ENCODE measurements at regions not wholly inside any gene's neighbourhood (a gene's known extent, or its start where the extent isn't known, plus 50 kb on each side); places are given as distances from the start of the nearest gene placed in this dataset.

DNA sequence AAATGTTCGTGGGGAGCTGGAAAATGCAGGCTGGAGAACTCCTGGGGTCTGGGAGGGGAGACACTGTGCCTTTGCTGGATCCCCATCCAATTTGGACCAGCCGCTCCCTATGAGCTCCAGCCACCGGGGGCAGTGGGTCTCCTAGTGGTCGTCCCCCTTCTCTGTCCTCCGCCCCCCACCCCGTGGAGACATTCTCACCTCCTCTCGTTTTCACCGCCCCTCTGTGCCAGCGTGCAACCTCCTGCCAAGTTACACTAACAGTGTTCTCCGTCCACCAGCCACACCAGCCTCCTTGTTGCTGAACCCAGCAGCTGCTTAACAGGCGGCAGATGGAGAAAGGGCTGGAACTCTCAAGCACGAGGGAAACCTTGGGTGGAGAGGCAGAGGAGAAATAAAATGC lies 67.4 kb upstream of the SOX9 start:
- H3K27ac ChIP-seq, result no peak overlapping the region
- no peak for TF ChIP-seq POLR2A (IDR thresholded peaks at IDR 0.05)
- TF ChIP-seq, protein P1, sequence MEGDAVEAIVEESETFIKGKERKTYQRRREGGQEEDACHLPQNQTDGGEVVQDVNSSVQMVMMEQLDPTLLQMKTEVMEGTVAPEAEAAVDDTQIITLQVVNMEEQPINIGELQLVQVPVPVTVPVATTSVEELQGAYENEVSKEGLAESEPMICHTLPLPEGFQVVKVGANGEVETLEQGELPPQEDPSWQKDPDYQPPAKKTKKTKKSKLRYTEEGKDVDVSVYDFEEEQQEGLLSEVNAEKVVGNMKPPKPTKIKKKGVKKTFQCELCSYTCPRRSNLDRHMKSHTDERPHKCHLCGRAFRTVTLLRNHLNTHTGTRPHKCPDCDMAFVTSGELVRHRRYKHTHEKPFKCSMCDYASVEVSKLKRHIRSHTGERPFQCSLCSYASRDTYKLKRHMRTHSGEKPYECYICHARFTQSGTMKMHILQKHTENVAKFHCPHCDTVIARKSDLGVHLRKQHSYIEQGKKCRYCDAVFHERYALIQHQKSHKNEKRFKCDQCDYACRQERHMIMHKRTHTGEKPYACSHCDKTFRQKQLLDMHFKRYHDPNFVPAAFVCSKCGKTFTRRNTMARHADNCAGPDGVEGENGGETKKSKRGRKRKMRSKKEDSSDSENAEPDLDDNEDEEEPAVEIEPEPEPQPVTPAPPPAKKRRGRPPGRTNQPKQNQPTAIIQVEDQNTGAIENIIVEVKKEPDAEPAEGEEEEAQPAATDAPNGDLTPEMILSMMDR (IDR thresholded peaks at IDR 0.05), result no peak
- DNase-seq, result no peak
- H3K4me1 ChIP-seq, result no peaks in the 10 kb centered on the region
- H3K36me3 ChIP-seq, result no peaks in the 10 kb centered on the region
- H3K9me3 ChIP-seq, result no peaks in the 10 kb centered on the region
- no peak overlapping the region for H3K4me3 ChIP-seq
- H3K27me3 ChIP-seq, result no peaks in the 10 kb centered on the region

DNA sequence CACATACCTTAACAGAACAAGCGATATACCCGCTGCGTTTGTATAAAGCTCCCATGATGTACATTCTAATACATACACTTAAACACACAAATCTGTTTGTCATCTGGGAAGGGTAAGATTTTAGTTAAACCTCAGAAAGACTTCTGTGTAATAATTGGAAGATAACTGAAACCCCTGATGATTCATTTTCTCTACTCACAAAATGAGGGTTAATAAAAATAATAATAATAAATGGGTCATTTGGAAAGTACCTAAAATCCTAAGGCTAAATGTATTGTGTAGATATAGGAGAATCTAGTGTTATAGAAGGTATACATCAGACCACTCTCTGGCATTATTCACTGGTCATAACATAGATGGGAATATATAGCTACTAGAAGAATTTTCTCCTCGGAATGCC lies 64.7 kb upstream of the SOX9 start:
- no peaks in the 10 kb centered on the region for H3K36me3 ChIP-seq
- DNase-seq, result no peak
- no peak overlapping the region for H3K4me3 ChIP-seq
- no peak overlapping the region for H3K27ac ChIP-seq
- no peaks in the 10 kb centered on the region for H3K4me1 ChIP-seq
- no peaks in the 10 kb centered on the region for H3K27me3 ChIP-seq
- H3K9me3 ChIP-seq, result no peaks in the 10 kb centered on the region
- no peak for TF ChIP-seq POLR2A (IDR thresholded peaks at IDR 0.05)
- TF ChIP-seq, protein P1 (IDR thresholded peaks at IDR 0.05), result no peak

DNA sequence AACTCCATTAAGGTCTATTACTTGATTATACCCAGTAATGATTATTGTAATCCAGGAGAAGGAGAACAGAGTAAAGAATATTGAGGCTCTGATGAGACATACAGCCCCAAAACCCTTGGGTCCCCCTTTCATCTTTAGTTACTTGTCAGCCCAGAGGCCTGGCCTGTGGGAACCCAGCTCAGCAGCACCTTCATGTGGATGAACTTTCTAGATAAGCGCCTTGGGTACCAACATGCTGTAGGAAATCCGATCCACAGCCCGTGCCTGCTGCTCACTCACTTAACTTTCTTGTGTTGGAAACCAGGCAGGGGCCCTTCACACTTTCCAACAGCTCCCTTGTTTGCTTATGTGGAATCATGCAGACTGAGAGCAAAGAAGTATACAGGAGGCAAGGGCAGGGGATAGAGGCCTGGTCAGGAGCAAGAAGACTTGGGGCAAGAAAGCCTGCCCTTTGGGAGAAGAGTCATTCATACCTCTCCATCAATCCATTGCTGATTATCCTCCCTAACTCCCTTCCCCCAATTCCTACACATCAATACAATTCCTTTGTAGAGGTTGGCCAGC lies 64.0 kb upstream of the SOX9 start:
- Histone ChIP-seq H3K4me1 (no peaks in the 10 kb centered on the region), H3K27me3 (no peaks in the 10 kb centered on the region), H3K9me3 (no peaks in the 10 kb centered on the region), H3K36me3 (no peaks in the 10 kb centered on the region), H3K27ac (no peak overlapping the region), H3K4me3 (no peak overlapping the region)
- no peak for TF ChIP-seq POLR2A (IDR thresholded peaks at IDR 0.05)
- TF ChIP-seq, protein P1 (IDR thresholded peaks at IDR 0.05), result no peak
- DNase-seq, result no peak

DNA sequence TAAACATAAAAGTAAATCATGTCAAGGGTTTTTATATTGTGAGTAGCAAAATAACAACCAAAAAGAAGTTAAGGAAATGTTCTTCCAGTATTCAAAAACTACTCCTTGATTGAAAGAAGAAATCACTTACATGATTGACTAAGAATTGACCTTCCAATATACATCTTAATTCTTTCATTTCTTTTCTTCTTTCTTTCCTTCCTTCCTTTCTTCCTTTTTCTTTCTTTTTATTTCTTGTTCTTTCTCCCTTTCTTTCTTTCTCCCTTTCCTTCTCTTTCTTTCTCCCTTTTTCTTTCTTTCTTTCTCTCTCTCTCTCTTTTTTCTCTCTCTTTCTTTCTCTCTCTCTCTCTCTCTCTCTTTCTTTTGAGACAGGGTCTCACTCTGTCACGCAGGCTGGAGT lies 60.7 kb upstream of the SOX9 start:
- H3K27ac ChIP-seq, result no peak overlapping the region

DNA sequence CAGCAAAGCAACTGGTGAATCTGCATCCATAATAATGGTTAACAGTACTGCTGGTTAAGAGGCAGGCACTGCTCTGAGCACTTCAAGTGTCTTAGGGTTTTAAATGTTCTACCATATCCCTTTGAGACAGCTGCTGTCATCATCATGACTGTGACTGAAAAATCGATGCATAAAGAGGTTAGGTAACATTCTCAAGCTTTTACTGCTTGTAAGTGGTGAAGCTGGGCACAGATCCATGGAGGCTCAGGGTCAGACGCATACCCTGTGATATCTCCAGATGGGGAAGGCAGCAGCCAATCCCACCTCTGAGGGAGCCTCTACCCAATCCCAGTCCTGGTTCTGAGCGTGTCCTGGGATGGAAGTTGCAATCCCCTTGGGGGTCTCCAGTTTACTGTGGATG lies 57.6 kb upstream of the SOX9 start:
- Histone ChIP-seq H3K27me3 (no peaks in the 10 kb centered on the region), H3K4me1 (no peaks in the 10 kb centered on the region), H3K9me3 (no peaks in the 10 kb centered on the region), H3K4me3 (no peak overlapping the region), H3K27ac (no peak overlapping the region), H3K36me3 (no peaks in the 10 kb centered on the region)
- no peak for TF ChIP-seq POLR2A (IDR thresholded peaks at IDR 0.05)
- TF ChIP-seq, protein P1 (IDR thresholded peaks at IDR 0.05), result no peak
- DNase-seq, result no peak

More for the DNA sequence above, 60.7 kb upstream of the SOX9 start:
- TF ChIP-seq POLR2A (IDR thresholded peaks at IDR 0.05), result no peak
- TF ChIP-seq, protein P1 (IDR thresholded peaks at IDR 0.05), result no peak
- no peak for DNase-seq
- no peaks in the 10 kb centered on the region for H3K9me3 ChIP-seq
- no peaks in the 10 kb centered on the region for H3K27me3 ChIP-seq
- no peak overlapping the region for H3K4me3 ChIP-seq
- H3K36me3 ChIP-seq, result no peaks in the 10 kb centered on the region
- no peaks in the 10 kb centered on the region for H3K4me1 ChIP-seq

Data from Peyer's patch (tissue), 4 donors.